ENCODE measurements at regions not wholly inside any gene's neighbourhood (a gene's known extent, or its start where the extent isn't known, plus 50 kb on each side); places are given as distances from the start of the nearest gene placed in this dataset.
A peak's percentile ranks its signal among the peaks of the same experiment; 100 is the strongest.
"Not testable (repeated sequence)": the region's sequence is repeated elsewhere in the genome, so short reads cannot be mapped to it uniquely, and the experiment has no call there.

- H3K27ac Mint-ChIP-seq, result no peak overlapping the region
- H3K4me3 Mint-ChIP-seq, result no peak overlapping the region
- ATAC-seq (ENCODE audit: low read depth) (no peak), DNase-seq (ENCODE audit: low spot score in 2 of 2) (no peak)
- H3K36me3 Mint-ChIP-seq, result no peaks in the 10 kb centered on the region
- no peaks in the 10 kb centered on the region for H3K4me1 Mint-ChIP-seq
- H3K9me3 Mint-ChIP-seq, result no peaks in the 10 kb centered on the region
- H3K27me3 Mint-ChIP-seq, result no peaks in the 10 kb centered on the region
Measured at GRCh38 chr6:168994956-168995355, 258.7 kb downstream of the THBS2 start.

- Mint-ChIP-seq H3K27me3 (no peaks in the 10 kb centered on the region), H3K4me1 (no peaks in the 10 kb centered on the region), H3K27ac (no peak overlapping the region), H3K36me3 (no peaks in the 10 kb centered on the region), H3K4me3 (no peak overlapping the region), H3K9me3 (no peaks in the 10 kb centered on the region)
- DNase-seq (ENCODE audit: low spot score in 2 of 2), result no peak
- no peak for ATAC-seq (ENCODE audit: low read depth)
Measured at GRCh38 chr6:168992446-168993144, 261.1 kb downstream of the THBS2 start.

GRCh38 chr6:168991695-168992094 lies 262.0 kb downstream of the THBS2 start:
- H3K27me3 Mint-ChIP-seq; H3K4me1 Mint-ChIP-seq; H3K36me3 Mint-ChIP-seq; ATAC-seq (ENCODE audit: low read depth); H3K4me3 Mint-ChIP-seq; H3K9me3 Mint-ChIP-seq; H3K27ac Mint-ChIP-seq; DNase-seq (ENCODE audit: low spot score in 2 of 2): not testable (repeated sequence)

GRCh38 chr6:168990019-168990751 lies 263.5 kb downstream of the THBS2 start:
- no peak for ATAC-seq (ENCODE audit: low read depth)
- Mint-ChIP-seq H3K27me3 (peaks cover 2% of the 10 kb centered on the region), H3K4me3 (no peak overlapping the region), H3K27ac (no peak overlapping the region), H3K9me3 (no peaks in the 10 kb centered on the region), H3K36me3 (no peaks in the 10 kb centered on the region), H3K4me1 (no peaks in the 10 kb centered on the region)
- no peak for DNase-seq (ENCODE audit: low spot score in 2 of 2)

GRCh38 chr6:168989421-168989820 lies 264.2 kb downstream of the THBS2 start:
- no peaks in the 10 kb centered on the region for H3K4me1 Mint-ChIP-seq
- H3K4me3 Mint-ChIP-seq, result no peak overlapping the region
- no peak for ATAC-seq (ENCODE audit: low read depth)
- H3K36me3 Mint-ChIP-seq, result no peaks in the 10 kb centered on the region
- H3K27me3 Mint-ChIP-seq, result peaks cover 2% of the 10 kb centered on the region
- no peak overlapping the region for H3K27ac Mint-ChIP-seq
- H3K9me3 Mint-ChIP-seq, result no peaks in the 10 kb centered on the region
- no peak for DNase-seq (ENCODE audit: low spot score in 2 of 2)

- peaks cover 2% of the 10 kb centered on the region for H3K27me3 Mint-ChIP-seq
- ATAC-seq (ENCODE audit: low read depth) (no peak), DNase-seq (ENCODE audit: low spot score in 2 of 2) (no peak)
- H3K27ac Mint-ChIP-seq, result no peak overlapping the region
- no peaks in the 10 kb centered on the region for H3K36me3 Mint-ChIP-seq
- H3K9me3 Mint-ChIP-seq, result no peaks in the 10 kb centered on the region
- no peak overlapping the region for H3K4me3 Mint-ChIP-seq
- no peaks in the 10 kb centered on the region for H3K4me1 Mint-ChIP-seq
Measured at GRCh38 chr6:168988801-168989200, 264.8 kb downstream of the THBS2 start.

- Mint-ChIP-seq H3K4me1 (no peaks in the 10 kb centered on the region), H3K27me3 (peaks cover 2% of the 10 kb centered on the region), H3K27ac (no peak overlapping the region), H3K36me3 (no peaks in the 10 kb centered on the region), H3K4me3 (no peak overlapping the region), H3K9me3 (no peaks in the 10 kb centered on the region)
- ATAC-seq (ENCODE audit: low read depth) (no peak), DNase-seq (ENCODE audit: low spot score in 2 of 2) (no peak)
Measured at GRCh38 chr6:168988280-168988679, 265.4 kb downstream of the THBS2 start.

GRCh38 chr6:168985705-168986104 lies 267.9 kb downstream of the THBS2 start:
- H3K4me3 Mint-ChIP-seq, result no peak overlapping the region
- H3K27me3 Mint-ChIP-seq, result peaks cover 2% of the 10 kb centered on the region
- no peaks in the 10 kb centered on the region for H3K36me3 Mint-ChIP-seq
- ATAC-seq (ENCODE audit: low read depth) (no peak), DNase-seq (ENCODE audit: low spot score in 2 of 2) (no peak)
- no peak overlapping the region for H3K27ac Mint-ChIP-seq
- peaks cover 4% of the 10 kb centered on the region for H3K9me3 Mint-ChIP-seq
- H3K4me1 Mint-ChIP-seq, result no peaks in the 10 kb centered on the region

GRCh38 chr6:168983925-168984324 lies 269.7 kb downstream of the THBS2 start:
- ATAC-seq (ENCODE audit: low read depth), result no peak

GRCh38 chr6:168981187-168981586 lies 272.5 kb downstream of the THBS2 start:
- Mint-ChIP-seq H3K4me3 (no peak overlapping the region), H3K4me1 (no peaks in the 10 kb centered on the region), H3K27ac (no peak overlapping the region), H3K27me3 (no peaks in the 10 kb centered on the region), H3K36me3 (no peaks in the 10 kb centered on the region), H3K9me3 (peaks cover 14% of the 10 kb centered on the region)
- DNase-seq (ENCODE audit: low spot score in 2 of 2) (no peak), ATAC-seq (ENCODE audit: low read depth) (no peak)

More at GRCh38 chr6:168983925-168984324, 269.7 kb downstream of the THBS2 start:
- peaks cover 14% of the 10 kb centered on the region for H3K9me3 Mint-ChIP-seq
- H3K4me1 Mint-ChIP-seq, result no peaks in the 10 kb centered on the region
- H3K36me3 Mint-ChIP-seq, result no peaks in the 10 kb centered on the region
- no peak overlapping the region for H3K27ac Mint-ChIP-seq
- no peak overlapping the region for H3K4me3 Mint-ChIP-seq
- DNase-seq (ENCODE audit: low spot score in 2 of 2), result no peak
- H3K27me3 Mint-ChIP-seq, result peaks cover 2% of the 10 kb centered on the region

GRCh38 chr6:168979254-168979653 lies 274.4 kb downstream of the THBS2 start:
- Mint-ChIP-seq H3K4me1 (no peaks in the 10 kb centered on the region), H3K9me3 (peaks cover 14% of the 10 kb centered on the region), H3K36me3 (no peaks in the 10 kb centered on the region), H3K4me3 (no peak overlapping the region), H3K27ac (no peak overlapping the region), H3K27me3 (no peaks in the 10 kb centered on the region)
- ATAC-seq (ENCODE audit: low read depth), result no peak
- DNase-seq (ENCODE audit: low spot score in 2 of 2), result no peak

- H3K27me3 Mint-ChIP-seq, result peaks cover 6% of the 10 kb centered on the region
- no peaks in the 10 kb centered on the region for H3K36me3 Mint-ChIP-seq
- no peaks in the 10 kb centered on the region for H3K4me1 Mint-ChIP-seq
- no peaks in the 10 kb centered on the region for H3K9me3 Mint-ChIP-seq
- no peak overlapping the region for H3K27ac Mint-ChIP-seq
- ATAC-seq (ENCODE audit: low read depth), result no peak
- H3K4me3 Mint-ChIP-seq, result no peak overlapping the region
- DNase-seq (ENCODE audit: low spot score in 2 of 2), result no peak
Measured at GRCh38 chr6:168972128-168972527, 281.5 kb downstream of the THBS2 start.

GRCh38 chr6:168971549-168971948 lies 282.1 kb downstream of the THBS2 start:
- Mint-ChIP-seq H3K4me3 (no peak overlapping the region), H3K27me3 (peaks cover 6% of the 10 kb centered on the region), H3K9me3 (no peaks in the 10 kb centered on the region), H3K4me1 (no peaks in the 10 kb centered on the region), H3K27ac (no peak overlapping the region), H3K36me3 (no peaks in the 10 kb centered on the region)
- no peak for ATAC-seq (ENCODE audit: low read depth)
- no peak for DNase-seq (ENCODE audit: low spot score in 2 of 2)

- peaks cover 1% of the 10 kb centered on the region for H3K9me3 Mint-ChIP-seq
Measured at GRCh38 chr6:168968801-168969200, 284.8 kb downstream of the THBS2 start.

GRCh38 chr6:168968228-168968627 lies 285.4 kb downstream of the THBS2 start:
- DNase-seq (ENCODE audit: low spot score in 2 of 2) (no peak), ATAC-seq (ENCODE audit: low read depth) (peak; percentile 43)
- Mint-ChIP-seq H3K9me3 (peaks cover 1% of the 10 kb centered on the region), H3K4me3 (no peak overlapping the region), H3K27ac (no peak overlapping the region), H3K36me3 (no peaks in the 10 kb centered on the region), H3K27me3 (peaks cover 4% of the 10 kb centered on the region), H3K4me1 (no peaks in the 10 kb centered on the region)

More at GRCh38 chr6:168968801-168969200, 284.8 kb downstream of the THBS2 start:
- no peak overlapping the region for H3K4me3 Mint-ChIP-seq
- H3K36me3 Mint-ChIP-seq, result no peaks in the 10 kb centered on the region
- ATAC-seq (ENCODE audit: low read depth) (no peak), DNase-seq (ENCODE audit: low spot score in 2 of 2) (no peak)
- peaks cover 4% of the 10 kb centered on the region for H3K27me3 Mint-ChIP-seq
- no peak overlapping the region for H3K27ac Mint-ChIP-seq
- no peaks in the 10 kb centered on the region for H3K4me1 Mint-ChIP-seq
